HEK293T (cell line): ENCODE measurements at regions not wholly inside any gene's neighbourhood (a gene's known extent, or its start where the extent isn't known, plus 50 kb on each side); places are given as distances from the start of the nearest gene placed in this dataset.

Experiments used
- CTCF ChIA-PET: fragments of 350-600 bp; formaldehyde crosslinking; extraction: SDS; loops from one replicate; lab custom pipeline; 2021; ENCODE audit warnings: antibody characterized with exemption, inconsistent platforms; lab: Yijun Ruan, JAX
- POLR2A ChIA-PET: fragments of 350-600 bp; formaldehyde crosslinking; extraction: SDS; loops from one replicate; lab custom pipeline; 2020; ENCODE audit warnings: antibody characterized with exemption, inconsistent platforms; lab: Yijun Ruan, JAX
- DNase-seq: peaks from one replicate; pipeline ENCODE4 v3.0.0; 2012; ENCODE audit warnings: mixed read lengths; ENCODE audit errors: extremely low spot score
- ARNT ChIP-seq: fragments of 450-650 bp; IDR thresholded peaks from 2 replicates; pipeline ENCODE4 v1.6.1; 2017; ENCODE audit warnings: mild to moderate bottlenecking
- BHLHE40 ChIP-seq: fragments of 450-650 bp; IDR thresholded peaks from 2 replicates; pipeline ENCODE4 v1.6.1; 2016; ENCODE audit warnings: mild to moderate bottlenecking, moderate library complexity, borderline replicate concordance
- CTBP1 ChIP-seq: fragments of 450-650 bp; IDR thresholded peaks from 2 replicates; pipeline ENCODE4 v1.6.1; 2016; ENCODE audit warnings: borderline replicate concordance
- ELF4 ChIP-seq: fragments of 450-650 bp; IDR thresholded peaks from 2 replicates; pipeline ENCODE4 v1.6.1; 2017; ENCODE audit warnings: antibody characterized with exemption
- FOXA1 ChIP-seq: fragments of 450-650 bp; IDR thresholded peaks from 2 replicates; pipeline ENCODE4 v1.6.1; 2016; ENCODE audit warnings: mild to moderate bottlenecking
- FOXK2 ChIP-seq: fragments of 450-650 bp; IDR thresholded peaks from 2 replicates; pipeline ENCODE4 v1.6.1; 2016; ENCODE audit warnings: mild to moderate bottlenecking
- FOXM1 ChIP-seq: fragments of 450-650 bp; IDR thresholded peaks from 2 replicates; pipeline ENCODE4 v1.6.1; 2017; ENCODE audit warnings: mild to moderate bottlenecking, borderline replicate concordance
- HDGF ChIP-seq: fragments of 450-650 bp; IDR thresholded peaks from 2 replicates; pipeline ENCODE4 v1.6.1; 2017; ENCODE audit warnings: antibody characterized with exemption, borderline replicate concordance
- L3MBTL2 ChIP-seq: fragments of 450-650 bp; conservative IDR thresholded peaks from 2 replicates; pipeline ENCODE4 v1.6.1; 2016; ENCODE audit warnings: mild to moderate bottlenecking
- LEF1 ChIP-seq: fragments of 450-650 bp; IDR thresholded peaks from 2 replicates; pipeline ENCODE4 v1.6.1; 2017; ENCODE audit warnings: mild to moderate bottlenecking, borderline replicate concordance
- NFRKB ChIP-seq: fragments of 450-650 bp; IDR thresholded peaks from 2 replicates; pipeline ENCODE4 v1.6.1; 2016; ENCODE audit warnings: mild to moderate bottlenecking, moderate library complexity
- SP1 ChIP-seq: fragments of 450-650 bp; IDR thresholded peaks from 2 replicates; pipeline ENCODE4 v1.6.1; 2017
- SUZ12 ChIP-seq: fragments of 450-650 bp; IDR thresholded peaks from 2 replicates; pipeline ENCODE4 v1.6.1; 2016; ENCODE audit warnings: mild to moderate bottlenecking
- TARDBP ChIP-seq: fragments of 450-650 bp; IDR thresholded peaks from 2 replicates; pipeline ENCODE4 v1.6.1; 2016
- ZNF384 ChIP-seq: fragments of 450-650 bp; IDR thresholded peaks from 2 replicates; pipeline ENCODE4 v1.6.1; 2016
- TF ChIP-seq, protein P1 (sequence below): fragments of 450-650 bp; IDR thresholded peaks from 2 replicates; pipeline ENCODE4 v1.6.1; 2016

DNA sequence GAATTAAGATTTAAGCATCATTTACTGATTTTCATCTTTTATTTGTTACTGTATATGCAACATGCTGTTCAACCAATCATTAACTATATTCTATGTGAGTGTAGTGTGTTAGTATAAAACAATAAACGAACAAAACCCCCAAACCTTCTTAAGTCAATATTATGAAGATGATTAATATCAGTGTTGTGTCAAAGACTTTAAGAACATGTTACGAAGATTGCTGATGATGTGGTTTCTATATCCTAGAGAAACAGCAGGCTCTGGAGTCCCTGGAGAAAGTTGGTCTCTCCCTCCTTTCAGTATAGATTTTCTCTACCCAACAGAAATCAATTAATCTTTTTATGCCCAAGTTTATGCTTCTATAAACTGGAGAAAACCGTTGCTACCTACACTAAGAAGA lies 393.8 kb upstream of the HSF2 start:
- TF ChIP-seq BHLHE40 (no peak), NFRKB (no peak), ZNF384 (no peak), CTBP1 (no peak), SUZ12 (no peak), HDGF (no peak), L3MBTL2 (no peak), FOXA1 (no peak)
- CTCF ChIA-PET: no interaction called here
- POLR2A ChIA-PET: no interaction called here
- DNase-seq: no peak

DNA sequence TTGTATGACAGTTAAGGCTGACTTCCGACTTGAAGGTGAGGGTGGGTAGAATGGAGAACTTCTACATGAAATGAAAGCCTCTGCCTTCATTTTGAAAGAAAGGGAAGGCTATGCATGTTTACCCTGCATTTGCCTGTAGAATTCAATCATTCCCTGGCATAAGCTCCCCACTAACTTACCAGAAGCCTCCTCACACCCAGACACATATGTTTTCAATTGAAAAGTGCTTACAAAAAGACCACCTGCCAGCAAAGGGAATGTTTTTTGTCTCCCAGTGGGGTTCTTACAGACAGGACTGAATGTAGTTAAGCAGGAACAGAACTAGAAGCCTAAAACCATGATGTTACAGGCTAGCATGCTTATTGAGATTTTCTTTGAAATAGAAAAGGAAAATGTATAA lies 392.1 kb upstream of the HSF2 start:
- no peak for DNase-seq
- TF ChIP-seq FOXM1 (no peak), CTBP1 (no peak), TARDBP (no peak), SP1 (no peak), SUZ12 (no peak), FOXK2 (no peak), HDGF (no peak), NFRKB (no peak), L3MBTL2 (no peak), ELF4 (no peak), ARNT (no peak), LEF1 (no peak), BHLHE40 (no peak), ZNF384 (no peak), FOXA1 (no peak)
- TF ChIP-seq, protein P1, sequence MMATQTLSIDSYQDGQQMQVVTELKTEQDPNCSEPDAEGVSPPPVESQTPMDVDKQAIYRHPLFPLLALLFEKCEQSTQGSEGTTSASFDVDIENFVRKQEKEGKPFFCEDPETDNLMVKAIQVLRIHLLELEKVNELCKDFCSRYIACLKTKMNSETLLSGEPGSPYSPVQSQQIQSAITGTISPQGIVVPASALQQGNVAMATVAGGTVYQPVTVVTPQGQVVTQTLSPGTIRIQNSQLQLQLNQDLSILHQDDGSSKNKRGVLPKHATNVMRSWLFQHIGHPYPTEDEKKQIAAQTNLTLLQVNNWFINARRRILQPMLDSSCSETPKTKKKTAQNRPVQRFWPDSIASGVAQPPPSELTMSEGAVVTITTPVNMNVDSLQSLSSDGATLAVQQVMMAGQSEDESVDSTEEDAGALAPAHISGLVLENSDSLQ: no peak
- ChIA-PET CTCF (no interaction called here), POLR2A (no interaction called here)

- CTCF ChIA-PET: interaction anchor here (0.5 kb wide), 1 partner anchor 176 kb away, joined by 3 read pairs; no protein-coding TSS in a partner anchor
- DNase-seq: no peak
- POLR2A ChIA-PET: no interaction called here
- TF ChIP-seq, protein P1: no peak
- TF ChIP-seq HDGF (no peak), CTBP1 (no peak), SUZ12 (no peak), FOXA1 (no peak), LEF1 (no peak), L3MBTL2 (no peak), SP1 (no peak), BHLHE40 (no peak), TARDBP (no peak), ARNT (no peak), ZNF384 (no peak), FOXK2 (no peak), ELF4 (no peak)
These were observed 391.1 kb upstream of the HSF2 start for GRCh38 chr6:122008101-122008999.

GRCh38 chr6:122009000-122009350 lies 390.5 kb upstream of the HSF2 start:
- DNase-seq: no peak
- ChIA-PET CTCF (no interaction called here), POLR2A (no interaction called here)
- TF ChIP-seq SUZ12: no peak
- TF ChIP-seq FOXA1: no peak
- TF ChIP-seq ELF4: no peak
- no peak for TF ChIP-seq LEF1
- TF ChIP-seq ZNF384: no peak
- TF ChIP-seq L3MBTL2: no peak
- no peak for TF ChIP-seq SP1
- TF ChIP-seq BHLHE40: no peak
- TF ChIP-seq ARNT: no peak
- TF ChIP-seq FOXK2: no peak
- TF ChIP-seq HDGF: no peak
- no peak for TF ChIP-seq TARDBP
- TF ChIP-seq, protein P1: no peak
- TF ChIP-seq NFRKB: no peak
- no peak for TF ChIP-seq CTBP1
- no peak for TF ChIP-seq FOXM1

DNA sequence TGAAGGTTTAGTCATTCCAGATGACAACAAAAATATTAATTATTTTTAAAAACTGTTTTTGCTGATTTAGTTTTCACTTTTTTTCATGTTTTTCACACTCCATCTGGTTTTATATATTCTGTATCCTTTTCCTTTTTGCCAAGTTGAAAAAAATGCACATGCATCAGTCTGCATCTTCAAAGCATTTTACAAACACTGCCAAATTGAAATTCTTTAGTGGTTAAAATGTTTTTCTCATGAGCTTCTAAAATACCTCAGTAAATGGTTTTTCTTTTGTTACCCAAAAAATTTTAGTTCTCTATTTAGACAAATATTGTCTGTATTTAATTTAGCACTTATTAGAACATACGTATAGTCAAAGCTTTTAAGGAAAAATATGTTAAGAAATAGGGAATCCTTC lies 386.9 kb upstream of the HSF2 start:
- ChIA-PET POLR2A (no interaction called here), CTCF (no interaction called here)
- no peak for TF ChIP-seq FOXK2
- TF ChIP-seq ZNF384: no peak
- no peak for TF ChIP-seq CTBP1
- TF ChIP-seq SP1: no peak
- TF ChIP-seq ELF4: no peak
- no peak for TF ChIP-seq LEF1
- TF ChIP-seq BHLHE40: no peak
- TF ChIP-seq SUZ12: no peak
- TF ChIP-seq HDGF: no peak
- TF ChIP-seq, protein P1: no peak
- no peak for DNase-seq

- POLR2A ChIA-PET: no interaction called here
- CTCF ChIA-PET: no interaction called here
- TF ChIP-seq SUZ12 (no peak), NFRKB (no peak), FOXM1 (no peak), L3MBTL2 (no peak), CTBP1 (no peak), ARNT (no peak), TARDBP (no peak), ZNF384 (no peak), LEF1 (no peak), FOXA1 (no peak), SP1 (no peak), HDGF (no peak), ELF4 (no peak)
- TF ChIP-seq, protein P1: no peak
- DNase-seq: no peak
These were observed 384.5 kb upstream of the HSF2 start for GRCh38 chr6:122014961-122015360.
